GM20000 (cell line): ENCODE measurements at regions not wholly inside any gene's neighbourhood (a gene's known extent, or its start where the extent isn't known, plus 50 kb on each side); places are given as distances from the start of the nearest gene placed in this dataset.

Experiments used
- DNase-seq: peaks from one replicate; pipeline ENCODE4 v3.0.0; 2012; ENCODE audit warnings: low spot score
- CTCF ChIP-seq: IDR thresholded peaks from 2 replicates; pipeline ENCODE4 v1.5.1; 2012; ENCODE audit warnings: mild to moderate bottlenecking, control low read depth; ENCODE audit errors: extremely low read depth, missing control alignments

GRCh38 chr5:8417316-8418048, 548.5 kb downstream of the MTRR start:
- no peak for DNase-seq
- TF ChIP-seq CTCF = no peak

GRCh38 chr5:8418049-8418426, 549.1 kb downstream of the MTRR start:
- DNase-seq = no peak
- TF ChIP-seq CTCF = no peak

- TF ChIP-seq CTCF = no peak
- no peak for DNase-seq
Measured at GRCh38 chr5:8429778-8430758, 561.1 kb downstream of the MTRR start.

GRCh38 chr5:8434501-8434900, 565.6 kb downstream of the MTRR start:
- DNase-seq = no peak
- TF ChIP-seq CTCF = no peak

GRCh38 chr5:8436924-8437323, 568.0 kb downstream of the MTRR start:
- DNase-seq = no peak
- no peak for TF ChIP-seq CTCF

- no peak for DNase-seq
- no peak for TF ChIP-seq CTCF
Measured at GRCh38 chr5:8445139-8445538, 576.2 kb downstream of the MTRR start.

- TF ChIP-seq CTCF = no peak
- no peak for DNase-seq
Measured at GRCh38 chr5:8446179-8446578, 577.2 kb downstream of the MTRR start.
